T-helper 1 cell treated with Interleukin-12 subunit alpha and Interleukin-12 subunit beta and Interleukin-4 antibody, amounts not matched to agents 30 ng/mL and 1 ng/mL, for 36 hours (primary cell): ENCODE measurements at regions not wholly inside any gene's neighbourhood (a gene's known extent, or its start where the extent isn't known, plus 50 kb on each side); places are given as distances from the start of the nearest gene placed in this dataset.
"Not testable (repeated sequence)": the region's sequence is repeated elsewhere in the genome, so short reads cannot be mapped to it uniquely, and the experiment has no call there.

Source experiments
- intact Hi-C: fragments of 100-400 bp; cut with micrococcal nuclease; formaldehyde crosslinking; loops from one replicate; pipeline ENCODE4 v1.15.1; 2024

DNA sequence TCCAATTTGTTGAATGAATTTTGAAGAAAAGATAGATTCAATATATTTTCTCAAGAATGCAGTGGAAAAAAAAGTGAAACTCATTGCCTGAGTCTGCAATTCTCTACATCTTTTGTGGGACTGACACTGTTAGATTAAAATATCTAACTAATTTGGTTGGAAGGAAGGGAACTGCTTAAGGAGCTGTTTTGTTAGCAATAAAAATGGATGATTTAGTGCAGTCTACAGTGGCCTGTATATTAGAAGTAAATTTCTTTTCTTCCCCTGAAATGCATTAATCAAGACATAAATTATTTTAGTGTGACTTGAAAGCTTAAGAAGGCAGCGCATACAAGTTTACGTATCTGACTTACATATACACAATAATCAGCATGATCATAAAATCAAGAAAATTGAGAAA, 1332.6 kb downstream of the EPHA7 start:
- intact Hi-C loops = no loop called here

DNA sequence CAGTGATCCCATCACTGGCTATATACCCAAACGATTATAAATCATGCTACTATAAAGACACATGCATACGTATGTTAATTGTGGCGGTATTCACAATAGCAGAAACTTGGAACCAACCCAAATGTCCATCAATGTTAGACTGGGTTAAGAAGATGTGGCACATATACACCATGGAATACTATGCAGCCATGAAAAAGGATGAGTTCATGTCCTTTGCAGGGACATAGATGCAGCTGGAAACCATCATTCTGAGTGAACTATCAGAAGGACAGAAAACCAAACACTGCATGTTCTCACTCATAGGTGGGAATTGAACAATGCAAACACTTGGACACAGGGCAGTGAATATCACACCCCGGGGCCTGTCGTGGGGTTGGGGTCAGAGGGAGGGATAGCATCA, 1335.4 kb downstream of the EPHA7 start:
- intact Hi-C loops = not testable (repeated sequence)

DNA sequence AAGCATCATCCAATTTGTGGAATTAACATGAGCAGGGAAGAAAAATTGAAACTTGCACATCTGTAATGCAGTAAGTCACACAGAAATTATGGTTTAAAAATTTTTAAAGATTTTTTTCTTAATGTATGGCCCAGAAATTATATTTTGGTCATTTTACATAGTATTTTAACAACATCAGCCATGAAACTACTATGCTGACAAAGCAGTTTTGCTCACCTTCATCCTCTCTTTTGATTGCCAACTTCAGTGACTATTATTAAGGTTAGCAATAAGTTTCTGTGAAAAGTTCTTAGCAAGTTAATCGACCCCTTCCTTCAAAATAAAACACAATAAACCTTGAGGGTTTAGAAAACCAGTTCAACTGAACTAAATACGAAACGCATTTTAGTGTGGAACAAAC, 1347.0 kb downstream of the EPHA7 start:
- intact Hi-C loops = no loop called here

DNA sequence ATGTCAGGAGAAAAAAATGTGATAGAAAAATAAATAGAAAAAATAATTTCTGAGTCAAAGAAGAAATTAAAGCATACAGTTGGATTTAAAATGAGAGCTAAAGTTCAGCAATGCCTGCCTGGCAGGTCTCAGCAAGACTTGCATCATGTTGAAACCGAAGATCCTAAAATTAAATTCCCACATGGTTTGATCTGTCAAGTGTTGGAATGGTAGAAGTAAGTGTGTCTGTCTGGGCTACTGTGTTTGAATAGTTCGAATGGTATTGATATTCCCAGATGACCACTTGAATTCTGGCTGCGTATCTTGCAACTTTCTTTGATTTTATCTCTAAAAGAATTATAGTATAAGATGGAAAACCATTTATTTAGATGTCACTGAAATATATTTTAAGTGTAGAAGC, 1349.6 kb downstream of the EPHA7 start:
- intact Hi-C loops = no loop called here

DNA sequence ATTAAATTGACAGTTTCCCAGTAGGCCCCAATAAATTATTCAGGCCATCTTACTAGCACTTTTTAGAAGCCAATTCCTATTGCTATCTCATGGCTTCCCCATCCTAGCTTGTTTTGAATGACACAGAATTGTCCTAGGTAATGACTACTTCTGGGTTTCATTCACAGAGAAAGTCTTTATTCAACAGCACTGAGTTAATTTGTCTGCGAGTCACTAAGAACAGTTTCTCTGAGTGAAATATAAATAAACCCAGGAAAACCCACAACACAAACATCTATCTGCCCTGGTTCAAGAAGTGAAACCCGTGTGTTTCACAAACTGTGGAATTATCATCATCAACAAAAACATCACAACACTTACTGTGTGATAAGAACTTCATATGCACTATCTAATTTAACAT, 1366.8 kb downstream of the EPHA7 start:
- intact Hi-C loops = no loop called here

DNA sequence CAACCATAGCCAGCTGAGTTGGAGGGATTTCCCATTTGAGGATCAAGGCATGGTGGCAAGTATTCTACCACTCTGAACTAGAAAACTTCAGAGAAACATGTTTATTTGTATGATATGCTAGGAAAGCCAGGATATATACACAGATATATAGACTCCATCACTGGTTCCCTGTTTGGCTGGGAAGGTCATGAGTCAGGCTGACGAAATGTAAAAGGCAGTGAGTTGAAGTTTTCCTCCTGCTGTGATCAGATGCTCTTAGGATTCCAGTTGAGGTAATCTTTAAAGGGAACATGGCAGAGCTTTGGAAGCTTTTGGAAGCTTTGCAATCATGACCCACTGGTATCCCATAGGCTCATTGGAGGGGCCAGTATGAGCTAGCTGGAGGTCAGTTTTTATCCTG, 1369.1 kb downstream of the EPHA7 start:
- intact Hi-C loops = no loop called here

DNA sequence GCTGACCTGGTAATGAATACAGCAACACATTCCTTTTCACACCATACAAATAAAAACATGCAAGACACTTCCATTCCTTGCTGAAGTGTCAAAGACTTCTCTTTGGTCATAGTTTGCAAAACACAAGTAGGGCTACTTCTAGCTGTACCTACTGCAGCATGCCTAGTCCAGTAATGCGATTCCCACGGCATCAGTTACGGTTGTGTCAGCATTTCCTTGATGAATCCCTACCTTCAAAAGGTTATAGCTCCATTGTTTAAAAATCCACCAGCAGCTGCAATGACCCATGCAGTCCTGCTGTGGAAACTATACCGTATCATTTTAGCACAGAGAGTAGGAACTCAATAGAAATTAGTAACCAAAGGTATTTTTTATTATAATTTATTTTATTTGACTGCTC, 1371.5 kb downstream of the EPHA7 start:
- intact Hi-C loops = no loop called here

DNA sequence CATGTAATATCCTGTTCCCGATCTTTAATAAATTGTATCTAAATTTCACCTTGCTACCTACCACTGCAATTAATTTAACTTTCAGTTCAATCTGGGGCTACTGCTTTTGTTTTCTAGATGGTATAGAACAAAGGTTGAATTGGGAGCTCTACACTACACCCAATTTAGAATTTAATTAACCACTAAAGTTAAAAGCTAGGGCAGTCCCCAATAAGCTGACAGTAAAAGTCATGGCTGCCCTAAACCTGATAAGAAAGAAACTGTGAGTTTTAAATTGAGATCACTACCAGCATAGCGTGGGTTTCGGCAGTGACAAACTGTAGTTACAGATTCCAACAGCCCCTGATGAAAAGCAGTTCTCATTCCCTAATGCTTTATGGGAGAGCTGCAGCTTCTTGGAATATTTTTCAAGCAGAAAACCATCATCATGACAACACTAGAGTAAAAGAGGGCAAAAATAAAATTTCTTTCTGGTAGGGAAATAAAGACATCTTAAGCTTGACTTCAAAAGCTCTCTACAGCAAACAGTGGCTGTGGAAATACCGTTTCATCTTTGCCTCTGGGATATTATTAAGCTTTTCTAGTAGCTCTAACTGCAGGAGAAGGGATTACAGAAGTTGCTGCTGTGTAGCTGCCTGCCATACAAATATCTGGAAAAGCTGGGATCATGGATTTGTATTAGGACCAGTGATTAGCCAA, 1372.1 kb downstream of the EPHA7 start:
- intact Hi-C loops = no loop called here

DNA sequence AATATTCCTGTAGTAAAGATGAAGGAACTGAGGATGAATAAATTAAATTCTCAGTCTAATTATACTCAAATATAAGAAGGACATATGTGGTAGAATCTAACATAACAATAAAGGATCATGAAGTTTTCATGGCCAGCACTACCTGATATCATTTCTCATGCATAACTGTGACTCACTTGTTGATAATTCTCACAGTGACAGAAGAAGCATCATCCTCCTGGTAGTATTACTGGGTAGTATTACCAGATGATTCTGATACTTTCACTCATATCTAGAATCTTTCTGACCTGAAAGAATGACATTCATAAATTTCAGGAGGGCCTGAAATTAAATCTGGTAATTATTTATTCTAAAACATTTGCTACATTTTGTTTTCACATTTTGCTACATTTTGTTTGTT, 1375.0 kb downstream of the EPHA7 start:
- intact Hi-C loops = no loop called here

DNA sequence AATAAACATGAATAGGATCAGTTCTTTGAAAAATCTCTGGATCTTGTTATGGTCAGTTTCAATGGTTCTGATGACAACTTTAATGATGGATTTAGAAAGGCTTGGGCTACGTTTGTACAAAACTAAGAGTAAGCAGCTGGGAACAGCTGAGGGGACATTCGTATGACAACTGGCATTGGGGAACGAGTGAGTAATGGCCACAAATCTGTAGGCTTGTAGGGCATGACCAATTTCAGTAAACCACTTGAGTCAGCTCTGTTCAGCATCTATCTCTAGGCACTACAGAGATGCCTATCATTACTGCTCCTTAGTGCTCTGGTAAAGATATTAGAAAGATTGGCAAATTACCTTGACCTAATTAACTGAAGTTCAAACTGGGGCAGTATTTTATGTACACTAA, 1375.6 kb downstream of the EPHA7 start:
- intact Hi-C loops = no loop called here

DNA sequence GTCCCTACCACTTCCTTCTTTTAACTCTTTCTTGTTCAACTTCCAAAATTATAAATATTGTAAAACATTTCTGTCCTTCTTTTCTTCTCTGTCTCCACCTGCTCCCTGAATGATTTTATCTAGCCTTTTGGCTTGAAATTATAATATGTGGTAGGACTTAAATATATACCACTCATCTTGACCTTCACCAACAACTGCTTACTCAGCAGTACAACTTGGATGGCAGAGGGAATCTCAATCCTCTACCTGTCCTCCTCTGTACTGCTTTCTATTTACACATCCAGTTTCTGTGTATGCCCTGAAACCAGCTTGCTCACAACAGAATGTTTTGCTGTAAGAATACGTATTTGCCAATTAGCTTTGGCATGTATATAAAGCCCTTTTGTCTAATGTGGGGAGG, 1392.5 kb downstream of the EPHA7 start:
- intact Hi-C loops = no loop called here

DNA sequence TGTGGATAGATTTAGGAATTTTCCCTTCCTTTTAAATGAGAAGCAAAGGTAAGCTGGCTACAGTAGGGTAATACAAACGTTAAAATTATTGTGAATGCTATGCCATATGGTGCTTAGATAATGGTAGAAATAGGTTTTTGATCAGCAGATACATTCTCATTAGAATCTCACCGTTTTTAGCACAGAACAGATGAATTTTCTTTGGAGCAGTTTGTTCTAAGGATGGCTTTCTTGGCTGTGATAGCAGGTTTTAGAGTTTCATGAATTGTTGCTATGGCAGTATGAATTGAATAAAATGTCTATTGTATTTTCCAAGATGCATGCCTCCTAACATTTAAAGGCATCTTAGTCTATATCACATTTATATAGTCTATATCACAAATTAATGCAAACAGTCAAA, 1394.5 kb downstream of the EPHA7 start:
- intact Hi-C loops = no loop called here

DNA sequence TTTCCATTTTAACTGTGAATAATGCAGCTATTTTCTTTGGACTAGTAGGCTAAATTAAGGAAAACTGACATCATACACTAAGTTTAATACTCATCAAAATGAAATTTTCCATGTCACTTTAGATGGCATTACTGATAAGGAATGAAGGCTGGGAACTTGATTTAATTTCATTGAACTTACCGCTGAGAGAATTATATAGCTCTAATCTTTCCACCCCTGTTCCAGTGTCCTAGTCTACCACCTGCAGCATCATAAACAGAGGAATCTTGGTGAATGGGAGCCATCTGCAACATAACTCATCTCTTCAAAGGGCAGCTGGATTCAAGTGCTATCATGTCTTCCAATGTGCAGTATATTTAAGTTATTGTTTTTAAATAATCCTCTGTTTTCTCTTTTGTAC, 1395.2 kb downstream of the EPHA7 start:
- intact Hi-C loops = no loop called here

DNA sequence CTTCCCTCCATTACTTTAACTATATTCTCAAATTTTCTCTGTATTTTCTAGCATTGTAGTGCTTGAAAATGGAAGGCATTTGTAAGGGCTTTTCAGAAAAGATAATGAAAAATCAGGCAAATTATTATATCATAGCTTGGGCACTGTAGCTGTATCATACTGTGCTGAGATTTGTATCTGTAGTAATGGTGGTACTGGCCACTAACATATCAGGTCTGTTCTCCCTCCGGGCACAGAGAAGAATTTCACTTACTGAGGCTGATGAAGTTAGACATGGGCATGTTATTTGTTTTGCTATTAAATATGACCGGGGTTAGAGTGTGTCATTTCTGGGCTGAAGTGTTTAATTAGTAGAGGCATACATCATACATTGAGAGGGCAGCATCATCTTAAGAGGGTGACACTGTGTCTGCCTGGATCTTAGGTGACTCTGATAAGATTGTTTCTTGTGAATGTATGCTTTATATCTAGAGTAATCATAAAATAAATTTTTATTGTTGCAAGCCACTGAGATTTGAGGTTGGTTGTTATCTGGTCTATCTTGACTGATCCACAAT, 1395.9 kb downstream of the EPHA7 start:
- intact Hi-C loops = no loop called here

DNA sequence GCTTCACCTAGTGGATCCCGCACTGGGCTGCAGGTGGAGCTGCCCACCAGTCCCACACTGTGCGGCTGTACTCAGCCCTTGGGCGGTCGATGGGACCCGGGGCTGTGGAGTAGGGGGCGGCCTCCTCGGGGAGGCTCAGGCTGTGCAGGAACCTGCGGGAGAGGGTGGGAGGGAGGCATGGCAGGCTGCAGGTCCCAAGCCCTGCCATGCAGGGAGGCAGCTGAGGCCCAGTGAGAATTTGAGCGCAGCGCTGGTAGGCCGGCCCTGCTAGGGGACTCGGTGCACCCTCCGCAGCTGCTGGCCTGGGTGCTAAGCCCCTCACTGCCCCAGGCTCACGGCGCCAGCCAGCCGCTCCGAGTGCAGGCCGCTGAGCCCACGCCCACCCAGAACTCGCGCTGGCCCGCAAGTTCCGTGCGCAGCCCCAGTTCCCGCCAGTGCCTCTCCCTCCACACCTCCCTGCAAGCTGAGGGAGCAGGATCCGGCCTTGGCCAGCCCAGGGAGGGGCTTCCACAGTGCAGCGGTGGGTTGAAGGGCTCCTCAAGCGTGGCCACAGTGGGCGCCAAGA, 1407.6 kb downstream of the EPHA7 start:
- intact Hi-C loops = no loop called here

DNA sequence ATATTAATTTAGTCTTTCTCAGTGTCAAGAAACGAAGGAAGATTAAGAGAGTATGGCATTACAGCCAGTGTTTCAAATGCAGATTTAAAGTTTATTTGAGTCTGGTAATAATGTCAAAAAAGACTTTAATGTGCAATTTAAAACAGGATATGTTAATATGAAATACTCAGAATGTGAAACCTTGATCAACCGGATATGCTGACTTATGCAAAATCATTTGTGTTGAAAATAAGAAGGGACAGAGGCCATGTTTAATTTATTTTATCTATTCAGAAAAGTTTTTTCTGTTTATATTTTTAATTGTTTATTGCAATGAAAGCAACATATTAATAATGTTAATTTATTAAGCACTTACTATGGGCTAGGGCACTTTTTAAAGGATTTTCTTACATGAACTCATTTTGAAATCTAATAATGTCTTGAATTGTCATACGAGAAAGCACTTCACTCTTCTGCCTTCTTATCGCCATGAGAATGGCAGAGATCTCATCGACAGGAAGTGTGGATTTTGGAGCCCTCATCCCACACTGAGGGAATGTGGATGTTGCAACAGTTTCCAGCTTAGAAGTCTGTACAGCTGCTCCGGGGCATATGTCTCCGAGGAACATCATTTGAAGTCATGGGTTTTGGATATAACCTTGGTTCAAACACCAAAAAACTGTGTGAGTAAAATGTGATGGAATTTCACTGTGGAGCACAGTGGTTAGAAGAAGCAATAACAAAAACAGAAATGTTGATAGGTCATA, 1410.4 kb downstream of the EPHA7 start:
- intact Hi-C loops = no loop called here

DNA sequence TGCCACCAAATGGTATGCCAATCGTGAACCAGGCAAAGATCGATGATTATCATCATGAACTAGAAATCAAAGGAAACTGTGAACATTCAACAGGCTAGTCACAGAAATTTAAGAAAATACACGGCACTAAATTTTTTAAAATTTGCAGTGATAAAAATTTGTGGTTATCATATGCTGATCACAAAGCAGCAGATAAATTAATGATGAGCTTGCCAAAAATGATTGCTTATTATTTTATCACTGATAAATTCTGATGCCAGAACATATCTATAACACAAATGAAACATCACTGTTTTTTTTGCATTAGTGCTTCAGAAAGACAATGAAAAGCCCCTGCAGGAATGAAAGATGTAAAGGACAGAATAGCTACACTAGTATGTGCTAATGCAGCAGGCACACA, 1413.2 kb upstream of the MAP3K7 start:
- intact Hi-C loops = no loop called here

DNA sequence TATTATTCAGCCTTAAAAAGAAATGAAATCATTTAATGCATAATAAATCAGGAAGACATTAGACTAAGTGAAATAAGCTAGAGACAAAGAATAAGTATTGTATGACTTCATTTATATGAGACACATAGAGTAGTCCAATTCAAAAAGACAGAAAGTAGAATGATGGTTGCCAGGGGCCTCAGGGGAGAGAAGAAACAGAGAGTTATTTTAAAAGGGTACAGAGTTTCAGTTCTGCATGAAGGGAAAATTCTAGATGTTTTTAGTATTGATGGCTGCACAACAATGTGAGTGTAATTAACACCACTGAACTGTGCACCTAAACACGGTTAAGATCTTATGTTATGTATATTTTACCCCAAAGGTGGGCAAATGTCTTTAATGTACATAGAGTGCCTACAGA, 1407.9 kb upstream of the MAP3K7 start:
- intact Hi-C loops = no loop called here

DNA sequence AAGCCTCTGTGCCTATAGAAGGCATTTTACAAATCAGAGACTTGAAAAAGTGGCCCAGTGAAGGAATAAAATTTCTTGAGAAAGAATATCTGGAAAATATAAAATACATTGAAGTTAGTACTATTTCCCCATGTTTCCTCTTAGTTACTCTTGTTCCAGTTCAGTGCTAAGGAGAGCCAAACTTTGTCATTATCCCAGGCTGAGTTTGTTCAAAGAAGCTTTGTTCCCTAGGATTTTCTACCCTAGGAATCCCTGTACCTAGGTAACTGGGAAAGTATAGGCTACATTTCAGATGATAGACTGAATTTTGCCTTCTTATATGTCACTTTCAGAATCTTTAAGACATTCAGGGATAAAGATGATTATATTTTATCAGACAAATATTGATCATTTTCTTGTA, 1395.7 kb upstream of the MAP3K7 start:
- intact Hi-C loops = no loop called here

DNA sequence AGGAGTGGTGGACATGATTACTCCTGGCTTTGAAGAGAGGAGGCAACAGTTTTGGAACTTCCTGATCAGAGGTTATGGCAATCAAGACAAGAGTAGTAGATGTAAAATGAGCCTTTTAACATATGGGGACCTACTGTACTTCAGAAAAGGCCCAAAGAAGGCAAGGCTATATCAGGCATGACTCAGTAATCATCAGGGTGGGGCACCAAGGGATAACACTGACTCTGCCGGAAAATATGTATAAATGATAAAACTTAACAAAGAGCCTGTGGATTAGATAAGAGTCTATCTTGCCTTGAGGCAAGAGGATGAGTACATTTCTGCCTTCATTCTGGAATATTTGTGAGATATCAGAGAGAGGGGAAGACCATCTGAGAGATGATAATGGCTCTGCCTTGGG, 1389.9 kb upstream of the MAP3K7 start:
- intact Hi-C loops = no loop called here

DNA sequence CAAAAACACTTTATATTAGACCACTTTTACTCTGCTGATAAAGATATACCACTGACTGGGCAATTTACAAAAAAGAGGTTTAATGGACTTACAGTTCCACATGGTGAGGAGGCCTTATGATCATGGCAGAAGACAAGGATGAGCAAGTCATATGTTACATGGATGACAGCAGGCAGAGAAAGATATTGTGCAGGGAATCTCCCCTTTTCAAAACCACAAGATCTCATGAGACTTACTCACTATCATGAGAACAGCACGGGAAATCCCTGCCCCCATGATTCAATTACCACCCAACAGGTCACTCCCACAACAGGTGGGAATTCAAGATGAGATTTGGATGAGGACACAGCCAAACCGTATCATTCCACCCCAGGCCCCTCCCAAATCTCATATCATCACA, 1383.8 kb upstream of the MAP3K7 start:
- intact Hi-C loops = no loop called here

DNA sequence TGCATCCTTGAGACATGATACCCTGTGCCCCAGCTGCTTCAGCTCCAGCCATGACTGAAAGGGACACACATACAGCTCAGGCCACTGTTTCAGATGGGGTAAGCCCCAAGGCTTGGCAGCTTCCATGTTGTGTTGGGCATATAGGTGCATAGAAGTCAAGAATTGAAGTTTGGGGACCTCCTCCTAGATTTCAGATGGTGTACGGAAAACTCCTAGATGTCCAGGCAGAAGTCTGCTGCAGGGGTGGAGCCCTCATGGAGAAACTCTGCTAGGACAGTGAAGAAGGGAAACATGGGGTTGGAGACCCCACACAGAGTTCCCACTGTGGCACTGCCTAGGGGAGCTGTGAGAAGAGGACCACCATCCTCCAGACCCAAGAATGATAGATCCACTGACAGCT, 1379.0 kb upstream of the MAP3K7 start:
- intact Hi-C loops = no loop called here

DNA sequence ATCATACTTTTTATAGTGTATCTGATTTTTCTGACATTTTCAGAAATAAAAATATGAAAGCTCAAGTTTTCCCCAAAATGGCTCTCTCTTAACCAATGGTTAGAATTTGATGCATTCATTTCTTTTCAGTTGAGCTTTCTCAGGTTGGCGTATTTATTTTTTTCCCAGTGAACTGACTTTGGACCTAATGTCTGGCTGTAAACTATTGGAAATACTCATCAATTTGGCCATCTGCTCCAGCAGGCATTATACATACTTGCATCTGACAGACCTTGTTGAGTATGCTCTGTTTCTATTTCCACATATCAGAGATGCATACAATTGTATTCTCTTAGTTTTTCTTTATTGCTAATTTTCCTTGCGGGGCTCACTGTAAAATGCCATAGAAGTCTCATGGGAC, 1374.8 kb upstream of the MAP3K7 start:
- intact Hi-C loops = no loop called here
